Uterus (tissue), 2 donors: ENCODE measurements at regions not wholly inside any gene's neighbourhood (a gene's known extent, or its start where the extent isn't known, plus 50 kb on each side); places are given as distances from the start of the nearest gene placed in this dataset.

Experiments used
- POLR2A ChIP-seq, 2 donors: fragments of 450-650 bp; IDR thresholded peaks; one replicate each; pipeline ENCODE4 v1.6.1; 2016; ENCODE audit warnings: antibody characterized with exemption in 2 of 2, mild to moderate bottlenecking in 1 of 2, moderate library complexity in 1 of 2
- TF ChIP-seq, protein P1 (sequence below), 4 experiments: fragments of 200-600 bp in 2 of 4; fragments of 450-650 bp in 2 of 4; sonication (generic) in 2 of 4; IDR thresholded peaks; one replicate each; pipeline ENCODE4 v1.5.1; 2016 to 2019; ENCODE audit warnings: antibody characterized with exemption in 4 of 4, mild to moderate bottlenecking in 2 of 4, moderate library complexity in 1 of 4

DNA sequence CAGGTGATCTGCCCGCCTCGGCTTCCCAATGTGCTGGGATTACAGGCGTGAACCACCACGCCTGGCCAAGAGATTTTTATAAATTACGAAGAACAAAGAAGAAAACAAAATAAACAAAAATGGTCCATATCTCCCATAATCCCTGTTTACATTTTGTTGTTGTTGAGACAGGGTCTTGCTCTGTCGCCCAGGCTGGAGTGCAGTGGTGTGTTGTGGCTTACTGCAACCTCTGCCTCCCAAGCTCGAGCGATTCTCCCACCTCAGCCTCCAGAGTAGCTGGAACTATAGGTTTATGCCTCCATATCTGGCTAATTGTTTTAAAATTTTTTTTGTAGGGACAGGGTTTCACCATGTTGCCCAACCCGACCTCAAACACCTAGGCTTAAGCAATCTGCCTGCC lies 156.1 kb downstream of the ZNF664 start:
- TF ChIP-seq, protein P1, sequence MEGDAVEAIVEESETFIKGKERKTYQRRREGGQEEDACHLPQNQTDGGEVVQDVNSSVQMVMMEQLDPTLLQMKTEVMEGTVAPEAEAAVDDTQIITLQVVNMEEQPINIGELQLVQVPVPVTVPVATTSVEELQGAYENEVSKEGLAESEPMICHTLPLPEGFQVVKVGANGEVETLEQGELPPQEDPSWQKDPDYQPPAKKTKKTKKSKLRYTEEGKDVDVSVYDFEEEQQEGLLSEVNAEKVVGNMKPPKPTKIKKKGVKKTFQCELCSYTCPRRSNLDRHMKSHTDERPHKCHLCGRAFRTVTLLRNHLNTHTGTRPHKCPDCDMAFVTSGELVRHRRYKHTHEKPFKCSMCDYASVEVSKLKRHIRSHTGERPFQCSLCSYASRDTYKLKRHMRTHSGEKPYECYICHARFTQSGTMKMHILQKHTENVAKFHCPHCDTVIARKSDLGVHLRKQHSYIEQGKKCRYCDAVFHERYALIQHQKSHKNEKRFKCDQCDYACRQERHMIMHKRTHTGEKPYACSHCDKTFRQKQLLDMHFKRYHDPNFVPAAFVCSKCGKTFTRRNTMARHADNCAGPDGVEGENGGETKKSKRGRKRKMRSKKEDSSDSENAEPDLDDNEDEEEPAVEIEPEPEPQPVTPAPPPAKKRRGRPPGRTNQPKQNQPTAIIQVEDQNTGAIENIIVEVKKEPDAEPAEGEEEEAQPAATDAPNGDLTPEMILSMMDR (IDR thresholded peaks at IDR 0.05), result no peak
- no peak for TF ChIP-seq POLR2A (IDR thresholded peaks at IDR 0.05)
